HG02678 (cell line): ENCODE measurements at regions not wholly inside any gene's neighbourhood (a gene's known extent, or its start where the extent isn't known, plus 50 kb on each side); places are given as distances from the start of the nearest gene placed in this dataset.
A peak's percentile ranks its signal among the peaks of the same experiment; 100 is the strongest.

Experiments
- ATAC-seq: cut with Tn5 transposase; IDR thresholded peaks from one replicate; pipeline ENCODE4 v1.9.1; 2021; ENCODE audit warnings: mild to moderate bottlenecking, moderate library complexity; ENCODE audit not compliant: unreplicated experiment

GRCh38 chr13:99617474-99618255 lies 116.4 kb downstream of the TM9SF2 start:
- no peak for ATAC-seq

GRCh38 chr13:99614465-99614885 lies 113.2 kb downstream of the TM9SF2 start:
- peak; percentile 93 for ATAC-seq
